ENCODE measurements at regions not wholly inside any gene's neighbourhood (a gene's known extent, or its start where the extent isn't known, plus 50 kb on each side); places are given as distances from the start of the nearest gene placed in this dataset.

DNA sequence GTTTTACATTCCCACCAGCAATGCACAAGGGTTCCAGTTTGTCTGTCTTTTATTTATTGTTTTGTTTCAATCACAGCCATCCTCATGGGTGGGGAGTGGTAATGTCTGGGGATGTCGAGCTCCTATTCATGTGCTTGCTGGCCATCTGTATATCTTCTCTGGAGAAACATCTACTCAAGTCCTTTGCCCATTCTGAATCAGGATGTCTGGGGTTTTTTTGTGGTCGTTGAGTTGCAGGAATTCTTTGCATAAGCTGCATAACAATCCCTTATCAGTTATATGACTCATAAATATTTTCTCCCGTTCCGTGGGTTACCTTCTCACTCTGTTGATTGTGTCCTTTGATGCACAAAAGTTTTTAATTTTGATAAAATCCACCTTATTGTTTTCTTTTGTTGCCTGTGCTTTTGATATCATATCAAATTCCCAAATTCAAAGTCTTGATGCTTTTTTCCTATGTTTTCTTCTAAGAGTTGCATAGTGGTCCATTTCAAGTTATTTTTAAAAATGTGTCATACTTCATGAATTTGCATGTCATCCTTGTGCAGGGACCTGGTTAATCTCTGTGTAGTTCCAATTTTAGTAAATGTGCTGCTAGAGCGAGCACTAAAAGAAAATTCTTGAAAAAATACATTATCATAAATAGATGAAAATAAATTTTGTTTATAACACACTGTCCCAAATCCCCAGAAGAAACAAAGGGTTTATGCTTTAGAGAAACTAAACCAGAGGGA, 54.9 kb upstream of the PDE10A start:
- H3K9ac ChIP-seq (ENCODE audit: low read depth, low read length), result no peak overlapping the region
- H3K4me3 ChIP-seq (ENCODE audit: low read depth, low read length), result no peak overlapping the region
- no peaks in the 10 kb centered on the region for H3K36me3 ChIP-seq (ENCODE audit: control insufficient read depth, insufficient read depth, low read length)
- H3K27me3 ChIP-seq (ENCODE audit: control insufficient read depth, insufficient read depth, low read length), result no peaks in the 10 kb centered on the region
- H3K9me3 ChIP-seq (ENCODE audit: control insufficient read depth, insufficient read depth, low read length), result no peaks in the 10 kb centered on the region
- no peak overlapping the region for H3K27ac ChIP-seq (ENCODE audit: low read depth, low read length)
- H3K4me1 ChIP-seq (ENCODE audit: control insufficient read depth, insufficient read depth, low read length), result no peaks in the 10 kb centered on the region

- Histone ChIP-seq H3K9ac (ENCODE audit: low read depth, low read length) (no peak overlapping the region), H3K9me3 (ENCODE audit: control insufficient read depth, insufficient read depth, low read length) (no peaks in the 10 kb centered on the region), H3K36me3 (ENCODE audit: control insufficient read depth, insufficient read depth, low read length) (no peaks in the 10 kb centered on the region), H3K4me1 (ENCODE audit: control insufficient read depth, insufficient read depth, low read length) (no peaks in the 10 kb centered on the region), H3K4me3 (ENCODE audit: low read depth, low read length) (no peak overlapping the region), H3K27me3 (ENCODE audit: control insufficient read depth, insufficient read depth, low read length) (no peaks in the 10 kb centered on the region), H3K27ac (ENCODE audit: low read depth, low read length) (no peak overlapping the region)
These were observed 53.8 kb upstream of the PDE10A start for GRCh38 chr6:165716886-165717285.

DNA sequence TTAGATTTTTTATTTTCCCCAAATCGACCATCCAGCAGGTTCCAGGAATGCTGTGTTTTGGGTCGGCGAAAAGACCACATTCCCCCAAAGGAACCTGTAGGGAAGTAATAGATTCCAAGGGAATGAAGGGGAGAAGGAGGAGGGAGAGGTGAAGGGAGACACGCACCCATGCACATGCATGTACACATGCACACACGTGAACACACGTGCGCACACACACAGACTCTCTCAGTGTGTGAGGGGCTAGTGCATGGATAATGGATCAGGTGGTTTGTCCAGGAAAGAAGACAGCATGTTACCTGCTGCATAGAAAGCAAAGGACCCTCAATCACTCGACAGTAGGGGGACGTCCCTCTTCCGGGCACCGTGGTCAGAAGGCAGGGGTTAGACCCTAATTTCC, 52.4 kb upstream of the PDE10A start:
- Histone ChIP-seq H3K27ac (ENCODE audit: low read depth, low read length) (no peak overlapping the region), H3K4me1 (ENCODE audit: control insufficient read depth, insufficient read depth, low read length) (peaks cover 8% of the 10 kb centered on the region), H3K9ac (ENCODE audit: low read depth, low read length) (no peak overlapping the region), H3K27me3 (ENCODE audit: control insufficient read depth, insufficient read depth, low read length) (no peaks in the 10 kb centered on the region), H3K4me3 (ENCODE audit: low read depth, low read length) (no peak overlapping the region), H3K9me3 (ENCODE audit: control insufficient read depth, insufficient read depth, low read length) (no peaks in the 10 kb centered on the region), H3K36me3 (ENCODE audit: control insufficient read depth, insufficient read depth, low read length) (no peaks in the 10 kb centered on the region)

DNA sequence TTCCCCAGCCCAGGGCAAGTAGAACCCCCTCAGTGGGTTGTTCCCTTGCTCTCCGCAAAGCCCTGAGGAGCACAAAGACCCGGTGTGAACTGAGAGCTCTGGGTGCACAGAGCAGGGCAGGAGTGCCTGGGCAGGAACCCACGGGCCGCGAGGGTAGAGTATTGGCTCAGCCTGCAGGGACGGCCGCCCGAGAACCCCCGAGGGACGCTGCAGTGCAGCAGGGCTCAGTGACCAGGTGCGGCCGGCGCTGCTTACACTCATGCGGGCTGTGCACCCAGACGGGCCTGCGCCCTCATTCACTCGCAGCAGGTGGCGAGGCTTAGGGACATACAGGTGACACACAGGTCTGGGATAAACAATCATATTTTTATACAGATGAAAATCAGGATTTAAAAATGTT, 51.9 kb upstream of the PDE10A start:
- Histone ChIP-seq H3K9ac (ENCODE audit: low read depth, low read length) (no peak overlapping the region), H3K4me3 (ENCODE audit: low read depth, low read length) (no peak overlapping the region), H3K27me3 (ENCODE audit: control insufficient read depth, insufficient read depth, low read length) (no peaks in the 10 kb centered on the region), H3K36me3 (ENCODE audit: control insufficient read depth, insufficient read depth, low read length) (no peaks in the 10 kb centered on the region), H3K9me3 (ENCODE audit: control insufficient read depth, insufficient read depth, low read length) (no peaks in the 10 kb centered on the region), H3K27ac (ENCODE audit: low read depth, low read length) (no peak overlapping the region), H3K4me1 (ENCODE audit: control insufficient read depth, insufficient read depth, low read length) (peaks cover 10% of the 10 kb centered on the region)

DNA sequence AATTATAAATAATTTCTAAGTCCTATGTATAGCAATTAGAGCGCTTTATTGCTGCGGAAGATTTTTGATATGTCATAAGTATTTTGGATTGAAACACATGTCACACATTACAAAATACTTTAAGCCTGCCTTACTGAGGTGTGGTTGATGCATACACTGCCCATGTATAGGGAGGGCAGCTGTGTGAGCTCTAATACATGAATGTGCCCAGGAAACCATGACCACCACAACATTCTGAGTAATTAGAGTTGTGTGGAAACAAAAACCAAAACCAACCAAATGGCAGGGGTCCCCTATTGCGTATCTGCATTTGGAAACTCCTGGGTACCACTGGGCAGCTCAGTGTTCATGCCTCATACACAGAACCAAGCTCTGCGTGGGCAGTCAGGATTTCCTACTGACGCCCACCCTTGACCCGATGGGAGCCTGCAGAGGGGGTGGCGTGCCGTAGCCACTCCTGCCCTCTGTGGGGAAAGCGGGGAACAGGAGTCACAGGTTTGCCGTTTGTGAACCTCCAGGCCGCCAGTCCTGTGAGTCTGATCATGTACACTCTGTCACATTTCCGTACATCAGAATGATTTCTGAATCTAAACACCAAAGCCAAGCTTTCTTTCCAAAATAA, 50.9 kb upstream of the PDE10A start:
- peaks cover 10% of the 10 kb centered on the region for H3K4me1 ChIP-seq (ENCODE audit: control insufficient read depth, insufficient read depth, low read length)
- no peaks in the 10 kb centered on the region for H3K9me3 ChIP-seq (ENCODE audit: control insufficient read depth, insufficient read depth, low read length)
- no peaks in the 10 kb centered on the region for H3K36me3 ChIP-seq (ENCODE audit: control insufficient read depth, insufficient read depth, low read length)
- H3K27ac ChIP-seq (ENCODE audit: low read depth, low read length), result no peak overlapping the region
- no peak overlapping the region for H3K9ac ChIP-seq (ENCODE audit: low read depth, low read length)
- no peaks in the 10 kb centered on the region for H3K27me3 ChIP-seq (ENCODE audit: control insufficient read depth, insufficient read depth, low read length)
- H3K4me3 ChIP-seq (ENCODE audit: low read depth, low read length), result no peak overlapping the region
